Suprapubic skin (tissue), 4 donors: ENCODE measurements at regions not wholly inside any gene's neighbourhood (a gene's known extent, or its start where the extent isn't known, plus 50 kb on each side); places are given as distances from the start of the nearest gene placed in this dataset.

Experiments
- EP300 ChIP-seq: sonication (generic); formaldehyde crosslinking; IDR thresholded peaks from one replicate; pipeline ENCODE4 v1.6.1; 2017; ENCODE audit warnings: antibody characterized with exemption
- POLR2A ChIP-seq, 2 donors: fragments of 450-650 bp; IDR thresholded peaks; one replicate each; pipeline ENCODE4 v1.6.1; 2017; ENCODE audit warnings: antibody characterized with exemption in 2 of 2, mild to moderate bottlenecking in 2 of 2, moderate library complexity in 2 of 2
- POLR2AphosphoS5 ChIP-seq, 3 donors: sonication (generic); formaldehyde crosslinking; IDR thresholded peaks; one replicate each; pipeline ENCODE4 v1.6.1; 2017; ENCODE audit warnings: antibody characterized with exemption in 3 of 3
- TF ChIP-seq, protein P1 (sequence below), 2 donors: fragments of 200-600 bp in 1 of 2; fragments of 450-650 bp in 1 of 2; sonication (generic) in 1 of 2; IDR thresholded peaks; one replicate each; pipeline ENCODE4 v1.5.1; 2016 to 2019; ENCODE audit warnings: antibody characterized with exemption in 2 of 2, mild to moderate bottlenecking in 1 of 2, moderate library complexity in 1 of 2

DNA sequence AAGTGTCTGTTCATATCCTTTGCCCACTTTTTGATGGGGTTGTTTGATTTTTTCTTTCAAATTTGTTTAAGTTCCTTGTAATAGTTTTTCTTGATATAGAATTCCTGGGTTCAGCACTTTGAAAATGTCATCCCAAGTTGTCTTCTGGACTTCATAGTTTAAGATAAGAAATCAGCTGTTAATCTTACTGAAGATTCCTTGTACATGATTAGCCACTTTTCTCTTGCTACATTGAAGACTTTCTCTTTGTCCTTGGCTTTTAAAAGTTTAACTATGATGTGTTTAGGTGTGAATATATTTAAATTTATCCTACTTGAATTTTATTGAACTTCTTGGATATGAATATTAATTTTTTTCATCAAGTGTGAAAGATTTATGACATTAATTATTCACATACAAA, 387.2 kb upstream of the CWC22 start:
- TF ChIP-seq, protein P1, sequence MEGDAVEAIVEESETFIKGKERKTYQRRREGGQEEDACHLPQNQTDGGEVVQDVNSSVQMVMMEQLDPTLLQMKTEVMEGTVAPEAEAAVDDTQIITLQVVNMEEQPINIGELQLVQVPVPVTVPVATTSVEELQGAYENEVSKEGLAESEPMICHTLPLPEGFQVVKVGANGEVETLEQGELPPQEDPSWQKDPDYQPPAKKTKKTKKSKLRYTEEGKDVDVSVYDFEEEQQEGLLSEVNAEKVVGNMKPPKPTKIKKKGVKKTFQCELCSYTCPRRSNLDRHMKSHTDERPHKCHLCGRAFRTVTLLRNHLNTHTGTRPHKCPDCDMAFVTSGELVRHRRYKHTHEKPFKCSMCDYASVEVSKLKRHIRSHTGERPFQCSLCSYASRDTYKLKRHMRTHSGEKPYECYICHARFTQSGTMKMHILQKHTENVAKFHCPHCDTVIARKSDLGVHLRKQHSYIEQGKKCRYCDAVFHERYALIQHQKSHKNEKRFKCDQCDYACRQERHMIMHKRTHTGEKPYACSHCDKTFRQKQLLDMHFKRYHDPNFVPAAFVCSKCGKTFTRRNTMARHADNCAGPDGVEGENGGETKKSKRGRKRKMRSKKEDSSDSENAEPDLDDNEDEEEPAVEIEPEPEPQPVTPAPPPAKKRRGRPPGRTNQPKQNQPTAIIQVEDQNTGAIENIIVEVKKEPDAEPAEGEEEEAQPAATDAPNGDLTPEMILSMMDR (IDR thresholded peaks at IDR 0.05) = no peak
- TF ChIP-seq POLR2A (IDR thresholded peaks at IDR 0.05) = no peak
- no peak for TF ChIP-seq POLR2AphosphoS5 (IDR thresholded peaks at IDR 0.05)
- TF ChIP-seq EP300 = no peak
